Frontal cortex (tissue), 3 donors: ENCODE measurements at regions not wholly inside any gene's neighbourhood (a gene's known extent, or its start where the extent isn't known, plus 50 kb on each side); places are given as distances from the start of the nearest gene placed in this dataset.
A peak's percentile ranks its signal among the peaks of the same experiment; 100 is the strongest.

ENCODE experiments used
- DNase-seq, 2 donors: peaks; one replicate each; pipeline ENCODE4 v3.0.0; 2012; ENCODE audit warnings: low spot score in 2 of 2
- FAIRE-seq: peaks from 2 replicates; lab custom pipeline; 2012; peaks lifted over from hg19 to GRCh38; lab: Jason Lieb, UNC
- donor health status: control.
- donor health status: control.
- donor health status: control.

DNA sequence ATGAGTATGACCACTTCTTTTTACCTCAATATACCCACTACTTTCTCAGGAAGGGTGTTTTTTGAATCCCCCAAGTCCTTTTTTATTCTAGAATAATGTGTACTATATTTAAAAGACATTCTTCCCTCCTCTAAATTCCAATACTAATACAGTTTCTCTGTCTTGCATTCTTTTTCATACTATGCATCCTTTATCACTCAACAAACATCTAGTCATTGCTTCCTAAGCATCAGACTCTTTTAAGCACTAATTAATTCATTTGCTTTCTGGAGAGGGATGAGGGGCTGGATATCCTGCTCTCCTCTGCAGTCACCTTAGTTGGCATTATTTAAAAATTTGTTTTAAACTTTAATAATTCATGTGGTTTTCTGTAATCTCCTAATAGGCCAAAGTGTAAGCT is 838.8 kb downstream of the KCNT2 start:
- DNase-seq: no peak
- FAIRE-seq: no peak

DNA sequence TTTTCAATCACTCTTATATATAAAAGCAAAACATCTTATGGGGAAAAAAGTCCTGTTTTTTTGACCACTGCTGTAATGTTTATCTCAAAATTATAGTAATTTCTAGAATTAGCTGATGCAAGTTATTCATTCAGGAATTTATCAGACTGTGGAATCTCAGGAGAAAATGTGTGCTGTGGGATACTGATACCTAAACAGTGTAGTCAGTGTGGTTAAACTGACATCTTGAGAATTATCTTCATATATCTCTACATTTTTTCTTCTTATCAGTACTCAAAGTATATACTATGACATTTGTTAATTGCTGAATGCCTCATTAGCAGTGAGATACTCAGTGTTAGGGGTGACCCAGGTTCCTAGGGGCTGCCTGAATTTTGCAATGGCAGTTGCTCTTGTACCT is 839.3 kb downstream of the KCNT2 start:
- no peak for DNase-seq

DNA sequence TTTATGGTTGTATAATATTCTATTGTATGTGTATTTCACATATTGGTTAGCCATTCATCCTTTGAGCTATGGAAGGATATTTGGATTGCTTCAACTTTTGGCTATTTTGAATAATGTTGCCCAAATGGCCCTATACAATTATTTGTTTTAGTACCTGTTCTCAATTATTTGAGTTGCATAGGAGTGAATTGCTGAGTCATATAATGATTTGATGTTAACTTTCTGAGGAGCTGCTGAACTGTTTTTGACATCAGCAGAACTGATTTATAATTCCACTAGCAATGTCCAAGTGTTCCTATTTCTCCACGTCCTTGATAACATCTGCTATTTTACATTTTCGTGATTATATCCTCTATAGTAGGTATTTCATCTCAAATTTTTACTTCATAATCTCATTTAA is 839.9 kb downstream of the KCNT2 start:
- DNase-seq (no peak), FAIRE-seq (no peak)

More for the DNA sequence above, 839.3 kb downstream of the KCNT2 start:
- no peak for FAIRE-seq

DNA sequence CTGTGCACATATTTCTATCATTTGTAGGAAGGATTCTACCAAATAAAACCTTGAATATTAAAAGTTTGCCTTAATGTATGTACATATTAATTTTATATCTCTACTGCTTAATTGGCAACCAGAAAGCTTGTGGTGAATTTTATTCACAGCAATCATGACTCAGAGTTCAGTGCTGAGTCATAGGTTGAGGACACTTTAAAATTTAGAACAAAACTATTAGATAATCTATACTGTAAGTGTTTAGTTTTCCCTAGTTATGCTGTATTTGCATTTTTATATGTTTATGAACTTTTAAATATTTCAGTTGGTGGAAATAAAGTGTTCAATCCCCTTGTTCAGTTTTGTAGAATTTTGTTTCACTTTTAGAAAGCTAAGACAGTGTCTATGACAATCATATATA is 841.5 kb downstream of the KCNT2 start:
- DNase-seq (no peak), FAIRE-seq (no peak)

DNA sequence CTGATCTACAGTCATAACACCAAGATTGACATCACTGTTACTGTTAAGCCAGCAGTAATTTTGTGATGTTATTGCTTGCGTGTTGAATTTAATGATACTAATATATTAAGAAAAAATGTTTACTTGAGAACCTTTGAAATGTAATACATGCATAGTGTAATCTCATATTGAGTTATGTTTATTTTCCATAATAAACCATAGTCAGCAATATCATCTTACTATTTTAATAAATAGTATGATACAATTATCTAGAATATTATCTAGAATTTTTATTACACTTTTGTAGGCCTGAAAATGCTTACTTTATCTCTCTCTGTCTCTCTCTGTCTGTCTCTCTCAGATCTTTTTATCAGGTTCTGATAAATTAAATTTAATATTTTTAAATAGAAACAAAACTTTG is 843.1 kb downstream of the KCNT2 start:
- DNase-seq: no peak
- FAIRE-seq: peak; percentile 88

DNA sequence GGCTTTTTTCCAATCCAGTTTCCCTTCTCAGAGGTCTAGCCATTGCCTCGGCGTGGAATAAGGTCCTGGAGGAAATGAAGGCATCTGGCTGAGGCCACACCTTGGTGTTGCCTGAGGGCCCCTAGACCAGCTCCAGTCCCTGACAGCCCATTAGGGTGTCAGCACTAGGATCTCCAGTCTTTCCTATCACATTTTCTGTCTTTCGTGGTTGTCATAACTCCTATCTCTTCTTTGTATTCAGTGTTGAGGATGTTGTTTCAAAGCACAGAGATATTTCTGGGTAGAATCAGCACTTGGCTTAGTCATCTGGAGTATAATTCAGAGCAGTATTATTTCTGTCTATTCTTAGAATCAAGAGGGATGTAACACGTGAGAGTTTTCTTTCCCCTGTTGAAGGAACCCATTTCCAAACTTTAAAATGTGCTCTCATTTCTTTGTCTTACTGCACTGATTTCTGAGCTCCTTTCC is 844.3 kb downstream of the KCNT2 start:
- FAIRE-seq (no peak), DNase-seq (no peak)

DNA sequence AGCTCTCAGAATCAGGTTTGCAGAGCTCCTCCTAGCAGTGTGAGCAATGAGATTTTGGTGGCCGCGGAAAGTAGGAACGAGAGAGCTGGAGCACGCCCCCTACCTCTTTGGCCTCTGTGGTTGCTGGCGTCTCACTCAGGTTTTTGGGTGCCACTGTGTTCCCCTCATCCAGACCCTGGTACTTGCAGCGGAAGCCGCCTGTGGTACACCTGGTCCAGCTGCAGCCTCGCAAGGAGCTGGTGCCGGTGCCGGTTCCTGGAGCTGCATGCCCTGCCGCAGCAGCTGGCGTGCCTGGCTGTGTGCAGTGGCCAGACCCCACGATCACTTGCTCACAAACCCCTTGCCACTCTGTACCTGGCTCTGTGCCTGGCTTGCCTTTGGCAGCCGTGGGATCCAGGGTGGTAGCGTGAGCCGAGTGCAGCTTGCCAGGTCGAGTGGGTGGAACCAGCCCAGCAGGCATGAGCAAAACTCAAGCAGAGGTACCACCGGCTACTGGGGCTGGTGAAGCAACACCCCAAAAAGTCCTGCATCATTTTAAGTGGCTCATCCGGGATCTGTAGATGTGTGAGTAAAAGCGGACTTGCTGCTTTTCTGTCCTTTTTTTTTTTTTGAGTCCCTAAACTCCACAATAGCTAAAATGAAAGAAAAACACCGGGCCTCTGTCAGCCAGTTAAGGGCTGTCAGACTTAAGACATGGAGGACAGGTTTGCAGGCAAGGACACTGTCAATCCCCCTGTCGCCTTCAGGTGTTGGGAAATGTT is 844.9 kb downstream of the KCNT2 start:
- no peak for DNase-seq
- no peak for FAIRE-seq

DNA sequence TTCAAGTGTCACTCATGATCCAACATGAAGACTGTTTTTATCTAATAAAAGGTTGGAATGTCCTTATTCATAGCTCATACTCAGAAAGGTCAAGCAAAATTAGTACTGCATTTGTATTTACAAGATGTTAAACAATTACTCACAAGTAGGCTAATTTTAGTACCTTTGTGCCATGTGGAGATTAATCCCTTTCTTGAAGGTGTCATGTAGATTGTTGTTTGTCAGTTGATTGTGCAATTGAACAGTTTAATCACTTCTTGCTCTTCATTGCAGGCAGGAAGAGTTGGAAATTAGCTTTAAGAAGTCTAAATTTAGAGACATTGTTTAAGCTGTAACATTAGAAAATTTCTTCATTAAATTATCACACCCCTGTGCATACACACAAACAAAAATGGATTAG is 847.1 kb downstream of the KCNT2 start:
- no peak for FAIRE-seq
- no peak for DNase-seq

DNA sequence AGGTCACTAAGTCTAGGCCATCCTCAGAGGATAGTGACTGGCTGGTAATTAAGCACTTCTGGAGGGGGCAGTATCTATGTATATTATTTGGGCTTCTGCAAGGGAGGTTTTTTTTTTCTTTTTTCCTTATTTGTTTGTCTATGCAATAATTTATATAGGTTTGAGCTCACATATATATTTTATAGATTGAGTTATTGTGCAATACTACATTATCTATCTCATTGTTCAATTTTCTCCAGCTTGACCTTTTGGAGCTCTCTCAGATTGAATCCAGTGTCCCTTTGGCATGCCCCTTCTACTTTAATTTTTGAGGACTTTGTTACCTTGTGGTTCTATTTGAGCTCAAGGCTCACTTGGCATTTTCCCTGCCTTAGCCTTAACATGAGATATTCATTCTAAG is 852.1 kb downstream of the KCNT2 start:
- DNase-seq: no peak
- no peak for FAIRE-seq

DNA sequence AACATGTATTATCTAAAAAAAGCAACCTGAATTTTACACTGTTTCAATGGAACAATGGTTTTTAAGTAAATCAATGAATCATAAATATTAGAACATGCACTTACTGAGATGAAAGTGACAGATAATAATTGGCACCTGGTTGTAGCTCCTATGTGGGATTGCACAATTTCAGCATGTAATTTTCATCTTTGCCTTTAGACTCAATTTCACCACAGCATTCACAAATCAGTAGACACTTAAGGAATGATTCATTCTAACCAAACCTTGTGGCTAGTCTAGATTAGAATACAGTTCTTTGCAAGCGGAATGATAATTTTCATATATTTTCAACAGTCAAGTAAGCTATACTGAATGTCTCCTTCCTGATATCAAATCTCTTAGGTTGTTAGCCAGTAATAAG is 853.4 kb downstream of the KCNT2 start:
- DNase-seq (no peak), FAIRE-seq (no peak)

DNA sequence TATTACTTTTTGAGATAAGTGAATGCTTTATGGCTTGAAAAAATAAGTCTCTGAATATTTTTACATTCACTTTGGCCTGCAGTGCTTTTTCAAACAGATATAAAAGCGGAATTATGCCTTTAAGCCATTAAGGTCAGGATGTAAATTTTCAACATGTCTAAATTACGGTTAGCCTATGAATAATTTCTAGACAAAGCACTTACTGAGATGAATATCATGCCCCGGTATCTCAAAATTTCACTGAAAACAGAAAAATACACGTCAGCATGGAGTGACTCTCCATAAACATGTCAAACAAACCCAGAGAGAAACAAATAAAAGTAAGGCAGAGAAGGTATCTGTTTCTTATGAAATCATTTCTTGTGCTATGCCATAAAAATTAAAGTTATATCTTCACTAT is 853.9 kb downstream of the KCNT2 start:
- DNase-seq (no peak), FAIRE-seq (no peak)

DNA sequence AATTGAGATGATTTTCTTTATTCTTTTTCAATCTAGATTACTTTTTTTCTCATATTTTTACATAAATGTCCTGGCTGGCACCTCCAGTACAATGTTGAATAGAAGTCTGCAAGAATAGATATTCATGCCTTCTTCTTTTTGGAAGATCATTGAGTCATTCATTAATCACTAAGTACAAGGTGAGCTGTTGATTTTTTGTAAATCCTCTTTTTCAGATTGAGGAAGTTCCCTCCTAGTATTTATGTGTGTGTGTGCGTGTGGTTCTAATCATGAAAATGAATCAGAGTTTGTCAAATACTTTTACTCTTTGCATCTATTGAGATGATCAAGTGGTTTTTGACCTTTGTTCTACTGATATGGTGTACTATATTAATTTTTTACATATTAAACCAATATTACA is 859.3 kb downstream of the KCNT2 start:
- DNase-seq (no peak), FAIRE-seq (no peak)

DNA sequence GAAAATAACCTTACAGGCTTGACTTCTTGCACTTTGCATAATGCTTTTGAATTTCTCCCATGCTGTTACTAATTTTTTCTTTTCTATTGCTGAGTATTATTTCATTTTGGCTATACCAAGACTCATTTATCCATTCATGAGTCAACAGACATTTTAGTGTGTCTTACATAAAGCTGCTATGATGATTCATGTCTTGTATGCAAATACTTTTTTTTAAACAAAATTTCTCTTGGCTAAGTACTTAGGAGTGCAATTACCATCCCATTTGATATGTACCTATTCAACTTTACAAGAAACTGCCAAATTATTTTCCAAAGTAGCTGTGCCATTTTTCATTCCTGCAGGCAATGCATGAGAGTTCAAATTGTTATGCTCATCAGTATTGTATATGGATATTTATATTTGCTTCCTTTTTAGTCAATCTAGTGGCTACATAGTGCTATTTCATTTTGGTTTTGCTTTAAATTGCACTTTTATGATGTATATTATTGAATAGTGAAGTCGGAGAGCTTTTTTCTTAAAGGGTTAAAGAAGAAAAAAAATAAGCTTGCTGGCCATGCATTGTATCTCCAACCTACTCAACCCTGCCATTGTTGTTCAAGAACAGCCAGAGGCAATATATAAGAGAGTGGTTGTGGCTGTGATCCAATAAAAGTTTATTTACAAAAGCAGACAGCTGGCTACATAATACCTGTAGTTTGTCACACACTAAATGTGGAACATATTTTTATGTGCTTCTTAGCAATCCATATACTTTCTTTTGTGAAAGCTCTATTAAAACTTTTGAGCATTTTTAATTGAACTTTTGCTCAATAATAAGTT is 862.8 kb downstream of the KCNT2 start:
- FAIRE-seq: no peak
- DNase-seq: no peak

DNA sequence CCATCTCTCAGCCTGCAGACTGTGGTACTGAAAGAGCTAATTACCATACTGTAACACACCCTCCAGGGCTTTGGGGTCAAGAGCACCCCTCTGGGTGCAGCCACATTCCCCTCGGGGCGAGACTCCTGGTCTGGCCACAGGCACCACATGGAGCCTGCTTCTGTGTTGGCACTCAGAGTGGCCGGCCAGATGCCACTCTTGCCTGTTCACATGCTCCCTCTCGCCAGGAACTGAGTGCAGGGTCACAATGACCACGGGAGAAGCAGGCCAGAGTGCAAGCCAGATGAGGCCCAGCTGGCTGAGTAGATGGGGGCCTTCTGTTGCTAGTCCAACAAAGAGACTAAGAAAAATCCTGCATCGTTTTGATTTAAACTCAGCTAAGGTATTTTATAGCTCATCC is 864.0 kb downstream of the KCNT2 start:
- FAIRE-seq (no peak), DNase-seq (no peak)

DNA sequence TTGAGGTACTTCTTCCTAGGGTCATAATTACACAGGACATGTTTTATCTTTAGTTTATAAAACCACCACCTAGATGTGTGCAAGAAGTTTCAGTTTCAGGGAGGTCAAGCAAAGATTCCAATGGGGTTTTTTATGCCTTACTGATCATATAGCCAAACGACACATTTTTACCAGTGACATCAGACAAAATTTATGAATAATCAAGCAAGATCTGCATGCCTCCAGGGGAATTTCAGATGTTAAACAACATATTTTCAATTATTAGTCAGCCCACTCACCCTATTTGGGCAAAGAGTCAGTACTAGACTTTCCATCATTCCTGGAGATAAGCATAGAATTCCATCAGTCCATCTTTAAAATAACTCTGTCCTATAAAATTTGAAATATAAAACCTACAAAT is 867.4 kb downstream of the KCNT2 start:
- DNase-seq: no peak
- no peak for FAIRE-seq

DNA sequence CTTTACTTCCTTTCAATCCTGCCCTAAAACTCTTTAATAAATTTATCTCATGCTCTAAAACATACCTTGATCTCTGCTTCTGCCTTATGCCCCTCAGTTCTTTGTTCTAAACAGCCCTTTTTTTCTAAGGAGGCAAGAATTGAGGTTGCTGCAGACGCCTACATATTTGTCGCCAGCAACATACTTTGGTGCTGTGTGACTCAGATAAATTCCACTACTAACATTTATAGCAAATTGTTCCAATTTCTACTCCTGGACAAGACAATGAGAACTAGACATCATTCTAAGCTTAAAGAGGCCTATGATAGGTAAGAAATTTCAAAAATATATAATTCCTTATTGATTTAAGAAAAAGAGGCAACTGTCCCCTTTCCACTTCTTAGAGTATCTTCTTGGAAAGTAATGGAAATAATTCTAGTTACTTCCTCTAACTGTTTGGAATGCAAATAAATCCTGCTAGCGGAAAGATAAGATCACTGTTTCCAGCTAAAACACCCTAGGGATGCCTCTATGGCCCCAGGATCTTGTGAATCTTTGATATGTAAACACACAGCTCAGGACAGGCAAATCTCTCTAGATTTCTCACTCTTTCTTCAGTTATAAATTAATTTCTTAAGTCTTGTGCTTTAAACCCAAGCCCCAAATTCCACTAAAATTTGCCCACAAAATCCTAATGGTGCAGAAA is 869.1 kb downstream of the KCNT2 start:
- FAIRE-seq (no peak), DNase-seq (no peak)

DNA sequence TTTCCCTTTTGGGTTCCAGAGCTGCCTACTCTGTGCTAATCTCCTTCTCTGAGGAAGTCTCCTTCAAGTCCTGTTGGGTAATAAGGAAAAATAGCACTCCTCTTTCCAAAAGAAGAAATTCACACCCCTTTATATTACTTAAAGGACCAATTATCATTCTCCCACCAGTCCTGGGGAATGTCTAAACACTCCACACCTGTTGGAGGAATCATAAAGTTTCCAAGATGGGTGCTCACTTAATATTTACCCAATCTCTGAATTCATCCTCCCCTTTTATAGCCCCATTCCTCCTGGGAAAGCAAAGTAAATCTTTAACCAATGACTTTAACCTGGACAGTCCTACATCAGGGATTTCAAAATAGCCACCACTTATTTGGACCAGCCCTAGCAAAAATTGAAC is 873.1 kb downstream of the KCNT2 start:
- DNase-seq (no peak), FAIRE-seq (no peak)

DNA sequence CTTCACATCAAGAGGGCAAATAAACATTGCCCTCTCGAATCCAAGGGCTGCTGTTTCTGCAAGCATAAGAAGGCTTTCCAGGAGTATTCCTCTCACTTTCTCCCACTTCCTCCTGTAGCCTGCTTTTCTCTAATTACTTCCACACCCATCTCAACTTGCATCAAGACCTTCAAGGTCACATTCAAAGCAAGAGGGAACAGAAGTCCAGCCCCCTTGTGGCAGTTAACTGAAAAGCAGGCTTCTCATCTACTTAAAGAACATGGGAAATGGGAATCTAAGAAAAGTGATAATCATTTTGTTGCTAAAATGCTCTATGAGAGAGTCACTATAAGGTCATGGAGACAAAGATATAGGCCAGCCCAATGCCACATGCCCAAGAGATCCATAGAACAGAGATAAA is 874.4 kb downstream of the KCNT2 start:
- no peak for FAIRE-seq
- DNase-seq: no peak

DNA sequence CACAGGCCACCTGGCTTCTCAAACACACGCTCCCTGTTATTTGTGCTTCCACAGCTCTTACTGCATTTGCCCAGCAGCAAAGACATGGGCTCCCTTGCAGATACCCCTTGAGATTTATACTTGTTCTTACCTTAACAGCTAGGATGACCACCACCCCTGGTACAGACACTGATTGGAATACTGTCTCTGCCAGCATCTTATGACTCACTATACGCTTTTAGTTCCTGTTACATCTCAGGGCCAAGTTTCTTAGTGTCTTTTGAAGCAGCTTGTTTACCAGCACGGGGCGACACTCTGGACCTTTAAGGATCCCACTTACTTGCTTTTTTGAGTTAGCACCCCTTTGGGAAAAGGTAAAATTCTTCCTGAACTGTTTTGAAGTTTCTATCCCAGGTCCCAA is 874.8 kb downstream of the KCNT2 start:
- no peak for FAIRE-seq
- DNase-seq: no peak

DNA sequence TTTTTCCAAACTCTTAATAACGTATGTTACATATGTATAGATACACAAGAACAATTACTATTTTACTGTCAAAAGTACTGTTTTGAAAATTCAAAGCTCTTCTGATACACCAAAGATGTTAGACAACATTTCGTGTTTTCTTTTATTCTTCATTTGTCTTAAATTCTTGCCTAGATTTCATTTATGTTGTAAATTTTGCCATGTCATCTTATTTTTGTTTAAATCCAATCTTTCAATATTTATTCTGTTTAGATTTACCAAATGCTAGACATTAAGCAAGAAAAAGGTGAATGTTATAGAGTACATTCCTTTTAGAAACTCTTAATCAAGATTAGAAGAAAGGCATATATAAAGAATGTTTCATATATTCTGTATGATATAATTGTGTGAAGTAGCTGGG is 876.9 kb downstream of the KCNT2 start:
- DNase-seq (no peak), FAIRE-seq (no peak)

DNA sequence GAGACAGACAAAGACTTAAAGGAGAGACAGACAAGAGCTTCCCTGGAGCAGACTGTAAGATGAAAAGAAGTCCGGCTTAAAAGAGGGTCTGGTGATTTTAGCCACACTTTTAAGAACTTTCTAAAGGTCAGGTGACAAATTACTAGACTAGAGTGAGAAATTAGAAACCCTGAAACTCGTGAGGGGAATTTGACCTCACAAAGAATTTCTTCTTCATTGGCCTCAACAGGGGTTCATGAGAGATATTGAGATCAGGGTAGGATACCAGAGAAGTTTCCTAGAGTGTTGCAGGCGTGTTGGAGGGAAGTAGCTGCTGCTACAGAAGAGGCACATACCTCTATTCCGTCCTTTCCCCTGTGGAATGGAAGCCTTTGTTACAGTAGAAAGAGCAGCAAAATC is 884.4 kb downstream of the KCNT2 start:
- no peak for FAIRE-seq
- no peak for DNase-seq
